Ishikawa (cell line): ENCODE measurements at regions not wholly inside any gene's neighbourhood (a gene's known extent, or its start where the extent isn't known, plus 50 kb on each side); places are given as distances from the start of the nearest gene placed in this dataset.

Source experiments
- CEBPB ChIP-seq: IDR thresholded peaks from 2 replicates; pipeline ENCODE4 v1.6.1; 2012
- EP300 ChIP-seq: IDR thresholded peaks from 2 replicates; pipeline ENCODE4 v1.6.1; 2012; ENCODE audit warnings: borderline replicate concordance
- MAX ChIP-seq: IDR thresholded peaks from 2 replicates; pipeline ENCODE4 v1.6.1; 2012
- RAD21 ChIP-seq: IDR thresholded peaks from 2 replicates; pipeline ENCODE4 v1.6.1; 2012; ENCODE audit warnings: low read depth
- REST ChIP-seq: IDR thresholded peaks from 2 replicates; pipeline ENCODE4 v1.6.1; 2012; ENCODE audit warnings: low read depth, mild to moderate bottlenecking
- USF1 ChIP-seq: IDR thresholded peaks from 2 replicates; pipeline ENCODE4 v1.6.1; 2012
- YY1 ChIP-seq: IDR thresholded peaks from 2 replicates; pipeline ENCODE4 v1.6.1; 2012; ENCODE audit warnings: low read depth
- ZBTB7A ChIP-seq: IDR thresholded peaks from 2 replicates; pipeline ENCODE4 v1.6.1; 2012; ENCODE audit warnings: low read depth

GRCh38 chr2:23134726-23135125 lies 250.3 kb upstream of the KLHL29 start:
- TF ChIP-seq USF1: no peak
- no peak for TF ChIP-seq YY1
- TF ChIP-seq CEBPB: no peak
- no peak for TF ChIP-seq RAD21
- no peak for TF ChIP-seq REST
- no peak for TF ChIP-seq ZBTB7A
- TF ChIP-seq EP300: no peak
- no peak for TF ChIP-seq MAX
